ENCODE measurements at regions not wholly inside any gene's neighbourhood (a gene's known extent, or its start where the extent isn't known, plus 50 kb on each side); places are given as distances from the start of the nearest gene placed in this dataset.
"Not testable (repeated sequence)": the region's sequence is repeated elsewhere in the genome, so short reads cannot be mapped to it uniquely, and the experiment has no call there.

- H3K9me3 Mint-ChIP-seq = peaks cover 8 to 13% of the 10 kb centered on the region in 2 donors
- not testable (repeated sequence) for ATAC-seq (replicated peaks); H3K4me3 Mint-ChIP-seq; H3K4me1 Mint-ChIP-seq; H3K36me3 Mint-ChIP-seq; DNase-seq; H3K27me3 Mint-ChIP-seq; H3K27ac Mint-ChIP-seq
These were observed 1956.2 kb downstream of the PCDH9 start for GRCh38 chr13:65273811-65274420.

DNA sequence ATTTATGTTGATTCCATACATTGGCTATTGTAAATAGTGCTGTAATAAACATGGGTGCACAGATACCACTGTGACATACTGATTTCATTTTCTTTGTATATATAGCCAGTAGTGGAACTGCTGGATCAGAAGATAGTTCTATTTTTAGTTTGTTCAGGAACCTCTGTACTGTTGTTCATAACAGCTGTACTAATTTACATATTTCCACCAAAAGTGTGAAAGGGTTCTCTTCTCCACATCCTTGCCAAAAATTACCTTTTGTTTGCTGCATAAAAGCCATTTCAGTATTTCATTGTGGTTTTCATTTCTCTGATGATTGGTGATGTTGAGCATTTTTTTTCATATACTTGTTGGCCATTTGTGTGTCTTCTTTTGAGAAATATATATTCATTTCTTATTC is 1962.1 kb downstream of the PCDH9 start:
- ATAC-seq (replicated peaks) (no peak), DNase-seq (no peak)
- H3K27ac Mint-ChIP-seq = no peak overlapping the region
- H3K36me3 Mint-ChIP-seq = no peaks in the 10 kb centered on the region
- H3K9me3 Mint-ChIP-seq = peaks cover 0 to 4% of the 10 kb centered on the region in 2 donors
- H3K27me3 Mint-ChIP-seq = no peaks in the 10 kb centered on the region
- no peak overlapping the region for H3K4me3 Mint-ChIP-seq
- H3K4me1 Mint-ChIP-seq = no peaks in the 10 kb centered on the region

DNA sequence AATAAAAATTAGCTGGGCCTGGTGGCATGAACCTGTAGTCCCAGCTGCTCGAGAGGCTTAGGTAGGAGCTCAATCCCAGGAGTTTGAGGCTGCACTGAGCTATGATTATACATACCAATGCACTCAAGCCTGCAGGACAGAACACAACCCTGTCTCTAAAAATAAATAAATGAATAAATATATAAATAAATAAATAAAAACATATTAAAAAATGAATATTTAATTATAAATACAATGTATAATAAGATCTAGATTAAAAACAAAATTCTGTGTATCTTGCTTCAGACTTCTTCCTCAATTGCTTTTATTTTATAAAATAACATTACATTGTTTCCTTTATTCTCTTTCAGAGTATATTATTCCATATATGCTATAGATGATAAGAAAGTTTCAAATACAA is 1964.1 kb downstream of the PCDH9 start:
- peaks cover 0 to 6% of the 10 kb centered on the region in 2 donors for H3K4me1 Mint-ChIP-seq
- no peaks in the 10 kb centered on the region for H3K9me3 Mint-ChIP-seq
- no peak for DNase-seq
- ATAC-seq (replicated peaks) = no peak
- H3K27me3 Mint-ChIP-seq = no peaks in the 10 kb centered on the region
- H3K4me3 Mint-ChIP-seq = no peak overlapping the region
- H3K36me3 Mint-ChIP-seq = no peaks in the 10 kb centered on the region
- H3K27ac Mint-ChIP-seq = no peak overlapping the region

DNA sequence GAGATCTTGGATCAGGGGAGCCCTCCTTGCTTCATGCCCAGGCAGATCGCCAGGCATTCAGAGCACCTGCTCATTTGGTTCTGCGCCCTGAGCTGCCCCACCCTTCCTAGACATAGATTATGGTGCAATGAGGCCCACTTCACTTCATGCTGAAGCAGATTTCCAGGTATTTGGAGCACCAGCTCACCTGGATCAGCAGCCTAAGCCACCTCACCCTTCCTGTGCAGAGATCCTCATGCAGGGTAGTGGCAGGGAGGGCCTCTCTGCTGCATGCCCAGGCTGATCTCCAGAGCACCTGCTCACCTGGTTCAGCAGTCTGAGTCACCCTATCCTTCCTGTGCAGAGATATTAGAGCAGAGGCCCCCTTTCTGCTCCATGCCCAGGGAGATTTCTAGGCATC is 1966.1 kb downstream of the PCDH9 start:
- H3K36me3 Mint-ChIP-seq = no peaks in the 10 kb centered on the region
- no peak overlapping the region for H3K27ac Mint-ChIP-seq
- no peaks in the 10 kb centered on the region for H3K27me3 Mint-ChIP-seq
- no peaks in the 10 kb centered on the region for H3K9me3 Mint-ChIP-seq
- DNase-seq = no peak
- no peak overlapping the region for H3K4me3 Mint-ChIP-seq
- H3K4me1 Mint-ChIP-seq = peaks cover 0 to 6% of the 10 kb centered on the region in 2 donors
- peak in 1 of 2 donors; percentile 21 for ATAC-seq (replicated peaks)

DNA sequence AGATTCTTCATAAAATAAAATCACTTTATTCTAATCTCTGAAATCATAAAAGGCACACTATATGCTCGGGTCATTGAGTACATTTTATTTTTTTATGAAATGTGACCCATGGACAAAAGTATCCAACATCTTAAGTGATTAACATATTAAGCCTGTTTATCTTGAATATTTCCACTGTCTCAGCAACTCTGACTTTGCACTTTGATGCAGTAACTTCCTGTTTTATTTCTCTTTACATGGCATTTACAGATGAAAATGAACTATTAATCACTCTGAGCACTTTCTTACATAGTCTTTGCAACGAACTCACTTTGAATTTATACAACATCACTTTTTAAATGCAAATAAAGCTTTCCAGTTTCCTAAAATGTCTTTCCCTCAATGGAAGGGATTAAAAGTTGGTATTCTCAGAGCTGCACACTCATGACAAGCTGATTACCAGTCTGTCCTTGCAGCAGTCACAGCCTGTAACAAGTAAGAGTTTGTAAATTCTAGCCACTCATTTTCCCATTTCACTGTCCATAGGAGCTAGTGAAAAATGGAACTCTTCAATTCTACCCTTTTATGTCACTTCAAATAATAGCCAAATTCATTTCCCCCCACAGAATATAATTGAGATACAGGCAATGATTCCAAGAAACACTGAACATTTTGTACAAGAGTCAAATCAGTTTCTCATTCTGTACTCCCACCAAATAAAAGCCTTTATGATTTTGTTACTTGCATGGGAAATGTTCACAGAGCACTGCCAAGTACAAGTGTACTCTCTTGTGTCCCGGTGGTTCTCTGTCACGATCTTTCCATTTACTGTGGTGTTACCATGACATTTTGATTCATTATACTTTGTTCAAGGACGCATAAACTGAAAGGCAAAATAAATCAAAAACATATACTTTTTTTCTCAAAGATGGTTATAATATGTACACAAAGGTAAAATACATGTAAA is 1968.9 kb downstream of the PCDH9 start:
- H3K4me3 Mint-ChIP-seq = no peak overlapping the region
- no peaks in the 10 kb centered on the region for H3K9me3 Mint-ChIP-seq
- H3K27me3 Mint-ChIP-seq = no peaks in the 10 kb centered on the region
- no peak for DNase-seq
- H3K36me3 Mint-ChIP-seq = no peaks in the 10 kb centered on the region
- ATAC-seq (replicated peaks) = no peak
- peaks cover 0 to 6% of the 10 kb centered on the region in 2 donors for H3K4me1 Mint-ChIP-seq
- no peak overlapping the region for H3K27ac Mint-ChIP-seq

GRCh38 chr13:65240773-65241172 is 1989.4 kb downstream of the PCDH9 start:
- Mint-ChIP-seq H3K4me1 (no peaks in the 10 kb centered on the region), H3K9me3 (peaks cover 4 to 10% of the 10 kb centered on the region in 2 donors), H3K4me3 (no peak overlapping the region), H3K27ac (no peak overlapping the region), H3K36me3 (no peaks in the 10 kb centered on the region), H3K27me3 (no peaks in the 10 kb centered on the region)
- DNase-seq (no peak), ATAC-seq (replicated peaks) (no peak)

DNA sequence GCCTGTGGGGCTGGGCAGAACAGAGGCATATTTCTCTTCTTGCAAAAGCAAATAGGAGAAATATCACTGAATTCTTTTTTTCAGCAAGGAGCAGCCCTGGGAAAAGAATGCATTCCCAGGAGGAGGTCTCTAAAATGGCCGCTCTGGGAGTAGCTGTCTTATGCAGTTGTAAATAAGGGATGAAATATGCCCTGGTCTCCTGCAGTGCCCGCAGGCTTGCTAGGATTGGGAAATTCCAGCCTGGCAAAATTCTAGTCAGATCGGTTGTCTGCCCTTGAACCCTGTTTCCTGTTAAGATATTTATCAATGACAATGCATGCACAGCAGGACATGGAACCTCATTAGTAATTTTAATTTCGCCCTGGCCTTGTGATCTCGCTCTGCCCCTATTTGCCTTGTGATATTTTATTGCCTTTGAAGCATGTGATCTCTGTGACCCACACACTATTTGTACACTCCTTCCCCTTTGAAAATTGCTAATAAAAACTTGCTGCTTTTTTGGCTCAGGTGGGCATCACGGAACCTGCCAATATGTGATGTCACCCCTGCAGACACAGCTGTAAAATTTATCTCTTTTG is 1993.2 kb downstream of the PCDH9 start:
- Mint-ChIP-seq H3K27me3 (no peaks in the 10 kb centered on the region), H3K4me1 (no peaks in the 10 kb centered on the region)

DNA sequence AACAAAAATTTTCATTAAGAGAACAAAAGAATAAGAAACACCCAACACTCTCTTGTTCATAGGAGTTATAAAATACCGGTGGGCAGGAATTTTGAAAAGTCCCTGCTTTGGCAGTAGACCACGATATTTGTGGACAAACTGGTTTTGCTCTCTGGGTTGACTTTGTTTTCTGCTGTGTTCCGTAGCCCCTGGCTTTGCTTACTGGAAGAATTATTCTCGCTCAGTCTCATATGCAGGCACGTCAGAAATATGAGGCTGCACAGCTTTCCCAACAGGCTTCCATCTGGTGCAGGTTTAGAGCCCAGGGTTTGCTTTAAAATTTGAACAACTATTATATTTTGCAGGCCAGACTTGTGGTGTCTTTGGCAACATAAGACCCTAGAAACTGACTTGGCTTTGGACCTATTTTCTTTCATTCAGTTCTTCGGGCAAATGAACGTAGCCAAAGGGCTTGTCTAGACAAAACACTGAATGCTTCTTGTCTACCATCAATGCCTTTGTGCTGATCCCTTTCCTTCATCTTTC is 2012.6 kb downstream of the PCDH9 start:
- DNase-seq (no peak), ATAC-seq (replicated peaks) (no peak)
- peaks cover 0 to 4% of the 10 kb centered on the region in 2 donors for H3K9me3 Mint-ChIP-seq
- H3K27ac Mint-ChIP-seq = no peak overlapping the region
- no peaks in the 10 kb centered on the region for H3K4me1 Mint-ChIP-seq
- no peak overlapping the region for H3K4me3 Mint-ChIP-seq
- H3K36me3 Mint-ChIP-seq = no peaks in the 10 kb centered on the region
- H3K27me3 Mint-ChIP-seq = no peaks in the 10 kb centered on the region

More for the DNA sequence above, 1993.2 kb downstream of the PCDH9 start:
- Mint-ChIP-seq H3K27ac (no peak overlapping the region), H3K36me3 (no peaks in the 10 kb centered on the region), H3K4me3 (no peak overlapping the region), H3K9me3 (peaks cover 8 to 10% of the 10 kb centered on the region in 2 donors)
- no peak for ATAC-seq (replicated peaks)
- DNase-seq = no peak

DNA sequence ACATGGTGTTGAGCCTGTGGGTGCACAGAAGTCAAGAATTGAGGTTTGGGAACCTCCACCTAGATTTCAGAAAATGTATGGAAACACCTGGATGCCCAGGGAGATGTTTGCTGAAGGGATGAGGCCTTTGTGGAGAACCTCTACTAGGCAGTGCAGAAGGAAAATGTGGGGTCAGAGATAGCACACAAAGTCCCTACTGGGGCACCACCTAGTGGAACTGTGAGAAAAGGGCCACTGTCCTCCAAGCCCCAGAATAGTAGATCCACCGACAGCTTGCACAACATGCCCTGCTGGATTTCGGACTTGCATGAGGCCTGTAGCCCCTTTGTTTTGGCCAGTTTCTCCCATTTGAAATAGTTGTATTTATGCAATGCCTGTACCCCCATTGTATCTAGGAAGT is 2027.3 kb downstream of the PCDH9 start:
- not testable (repeated sequence) for ATAC-seq (replicated peaks); H3K27me3 Mint-ChIP-seq; H3K36me3 Mint-ChIP-seq; H3K27ac Mint-ChIP-seq; DNase-seq; H3K4me1 Mint-ChIP-seq; H3K4me3 Mint-ChIP-seq
- H3K9me3 Mint-ChIP-seq = peaks cover 10 to 18% of the 10 kb centered on the region in 2 donors

DNA sequence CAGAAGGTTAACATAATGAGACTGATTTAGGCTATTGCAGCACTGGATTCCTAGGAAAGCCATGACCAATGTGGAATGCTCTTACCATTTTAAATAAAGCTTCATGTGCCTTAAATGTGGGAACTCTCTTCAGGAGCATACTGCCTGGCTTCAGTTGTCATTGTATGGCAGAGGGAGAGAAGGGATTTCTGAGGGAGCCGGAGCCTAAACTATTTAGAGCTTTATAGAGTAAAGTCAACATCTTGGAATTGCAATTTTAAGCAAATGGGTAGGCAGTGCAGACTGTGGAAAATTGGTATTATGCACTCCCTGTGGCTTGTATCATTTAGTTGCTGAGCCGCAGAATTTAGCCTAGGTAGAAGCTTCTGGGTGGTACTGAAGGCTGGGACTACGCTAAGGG is 2041.4 kb downstream of the PCDH9 start:
- Mint-ChIP-seq H3K4me1 (no peaks in the 10 kb centered on the region), H3K4me3 (no peak overlapping the region), H3K36me3 (no peaks in the 10 kb centered on the region), H3K27ac (no peak overlapping the region), H3K9me3 (peaks cover 0 to 3% of the 10 kb centered on the region in 2 donors), H3K27me3 (no peaks in the 10 kb centered on the region)
- ATAC-seq (replicated peaks) = no peak
- DNase-seq = no peak

GRCh38 chr13:65168026-65168425 is 2062.1 kb downstream of the PCDH9 start:
- H3K9me3 Mint-ChIP-seq = no peaks in the 10 kb centered on the region
- DNase-seq (no peak), ATAC-seq (replicated peaks) (no peak)
- no peaks in the 10 kb centered on the region for H3K4me1 Mint-ChIP-seq
- H3K36me3 Mint-ChIP-seq = no peaks in the 10 kb centered on the region
- no peaks in the 10 kb centered on the region for H3K27me3 Mint-ChIP-seq
- no peak overlapping the region for H3K4me3 Mint-ChIP-seq
- no peak overlapping the region for H3K27ac Mint-ChIP-seq

GRCh38 chr13:65166675-65167074 is 2063.5 kb downstream of the PCDH9 start:
- Mint-ChIP-seq H3K27me3 (no peaks in the 10 kb centered on the region), H3K4me1 (no peaks in the 10 kb centered on the region), H3K4me3 (no peak overlapping the region), H3K9me3 (no peaks in the 10 kb centered on the region), H3K27ac (no peak overlapping the region), H3K36me3 (no peaks in the 10 kb centered on the region)
- DNase-seq (no peak), ATAC-seq (replicated peaks) (no peak)

DNA sequence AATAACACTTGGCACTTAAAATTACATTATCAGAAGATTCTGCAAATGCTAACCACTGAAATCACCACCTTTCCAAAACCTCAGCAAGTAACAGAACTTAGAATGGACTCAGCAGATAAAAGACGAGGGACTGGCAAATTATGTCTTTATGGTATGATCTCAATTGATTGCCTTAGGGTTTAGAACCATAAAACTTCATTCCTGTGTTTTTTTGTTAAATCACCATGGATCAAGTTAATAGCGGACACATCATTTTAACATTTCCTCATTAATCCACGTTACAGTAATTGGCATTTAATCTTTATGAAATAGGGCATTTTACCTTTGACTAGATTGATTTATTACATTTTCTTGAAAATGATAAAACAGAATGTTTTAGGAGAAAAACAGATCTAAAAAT is 2070.3 kb downstream of the PCDH9 start:
- Mint-ChIP-seq H3K4me1 (no peaks in the 10 kb centered on the region), H3K27ac (no peak overlapping the region), H3K27me3 (no peaks in the 10 kb centered on the region), H3K4me3 (no peak overlapping the region), H3K9me3 (no peaks in the 10 kb centered on the region), H3K36me3 (no peaks in the 10 kb centered on the region)
- ATAC-seq (replicated peaks) (no peak), DNase-seq (no peak)

- H3K36me3 Mint-ChIP-seq = no peaks in the 10 kb centered on the region
- H3K4me1 Mint-ChIP-seq = no peaks in the 10 kb centered on the region
- DNase-seq = no peak
- H3K27ac Mint-ChIP-seq = no peak overlapping the region
- H3K4me3 Mint-ChIP-seq = no peak overlapping the region
- H3K27me3 Mint-ChIP-seq = no peaks in the 10 kb centered on the region
- ATAC-seq (replicated peaks) = no peak
- no peaks in the 10 kb centered on the region for H3K9me3 Mint-ChIP-seq
These were observed 2074.3 kb downstream of the PCDH9 start for GRCh38 chr13:65155861-65156260.
